HG03159 (cell line): ENCODE measurements at regions not wholly inside any gene's neighbourhood (a gene's known extent, or its start where the extent isn't known, plus 50 kb on each side); places are given as distances from the start of the nearest gene placed in this dataset.
A peak's percentile ranks its signal among the peaks of the same experiment; 100 is the strongest.
"Not testable (repeated sequence)": the region's sequence is repeated elsewhere in the genome, so short reads cannot be mapped to it uniquely, and the experiment has no call there.

Experiments
- ATAC-seq: cut with Tn5 transposase; IDR thresholded peaks from one replicate; pipeline ENCODE4 v1.9.1; 2021; ENCODE audit warnings: mild to moderate bottlenecking, moderate library complexity; ENCODE audit not compliant: unreplicated experiment

- no peak for ATAC-seq
Observed at GRCh38 chr10:23493711-23494110, 54.8 kb downstream of the OTUD1 start.

DNA sequence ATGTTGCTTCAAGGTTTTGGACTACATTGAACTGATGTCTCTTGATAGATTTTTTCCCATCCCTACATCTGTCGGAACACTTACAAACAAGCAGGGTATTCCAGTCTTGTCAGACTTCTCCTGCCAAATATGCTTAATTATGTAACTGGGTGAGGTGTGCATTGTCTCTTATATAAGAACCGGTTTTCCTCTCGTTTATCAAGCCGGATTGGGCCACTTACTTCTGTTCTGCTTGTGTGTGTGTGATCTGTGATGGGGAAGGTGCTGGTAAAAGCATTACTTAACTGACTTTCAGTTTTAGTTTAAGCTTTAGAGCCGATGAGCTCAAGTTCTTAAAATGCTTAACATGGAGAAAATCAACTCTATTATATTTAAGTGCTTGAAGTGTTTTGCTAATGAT is 57.9 kb downstream of the OTUD1 start:
- no peak for ATAC-seq

DNA sequence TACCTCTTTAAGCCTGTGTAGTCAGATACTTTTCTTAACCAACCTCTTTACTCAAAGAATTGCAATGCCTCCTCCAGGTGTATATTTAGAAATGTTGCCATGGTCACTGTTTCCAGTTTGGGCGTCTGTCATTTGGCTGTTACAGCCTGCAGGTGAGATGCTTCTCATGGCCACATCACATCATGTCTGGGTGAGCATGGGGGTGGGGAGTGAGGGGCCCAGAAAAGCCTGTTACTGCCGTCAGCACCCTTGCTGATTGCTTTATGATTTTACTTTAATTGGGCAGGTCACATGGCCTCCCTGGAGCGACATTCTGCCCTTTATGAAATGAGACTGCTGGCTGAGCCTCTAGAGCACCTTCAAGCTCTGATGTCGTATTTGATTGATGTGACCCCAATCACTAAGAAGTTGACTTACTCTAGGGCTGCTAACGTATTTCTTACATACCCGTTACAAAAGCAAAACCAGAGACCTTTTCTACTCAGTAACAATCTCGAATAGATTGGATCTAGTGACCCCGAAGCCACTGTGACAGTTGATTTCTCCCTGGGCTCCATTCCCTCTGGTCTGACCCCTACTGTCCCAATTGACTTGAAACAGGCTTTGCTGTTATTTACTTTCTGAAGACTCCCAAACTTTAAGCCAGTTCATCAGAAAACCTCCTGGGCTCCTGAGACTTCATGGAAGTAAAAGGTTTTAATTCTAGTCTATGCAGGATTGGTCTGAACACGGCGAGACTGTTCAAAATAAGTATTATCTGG is 60.7 kb downstream of the OTUD1 start:
- ATAC-seq = no peak

DNA sequence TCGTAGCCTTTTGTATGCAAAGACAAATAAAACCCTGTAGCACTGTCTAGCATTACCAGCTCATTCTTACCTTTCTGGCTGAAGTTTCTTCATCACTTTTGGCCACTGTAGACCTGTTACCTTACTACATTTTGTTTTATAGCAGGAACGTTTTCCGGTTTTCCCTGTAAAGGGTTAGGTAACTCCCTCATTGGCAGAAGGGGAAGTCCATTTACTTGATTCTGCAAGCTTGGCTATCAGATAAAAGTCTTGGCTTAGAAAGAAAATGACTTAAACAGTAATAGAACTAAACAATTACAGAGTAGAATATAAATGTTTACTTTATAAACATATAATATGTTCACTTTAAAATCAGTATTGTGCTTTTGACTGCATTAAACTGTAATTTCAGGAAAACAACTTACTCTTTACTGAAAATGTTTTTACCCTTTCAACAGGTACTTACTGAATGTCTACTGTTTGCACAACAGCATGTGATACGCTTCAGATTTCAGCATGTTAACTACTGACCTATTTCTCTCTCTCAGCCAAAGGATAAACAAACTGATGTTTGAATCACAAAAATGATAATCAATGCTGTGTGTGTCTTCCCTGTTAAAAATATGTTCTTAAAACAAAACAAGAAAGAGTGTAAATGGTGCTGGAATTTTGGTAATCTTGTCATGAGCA is 67.1 kb downstream of the OTUD1 start:
- ATAC-seq = no peak

GRCh38 chr10:23512355-23513058 is 73.6 kb downstream of the OTUD1 start:
- ATAC-seq = no peak

GRCh38 chr10:23513621-23514020 is 74.7 kb downstream of the OTUD1 start:
- ATAC-seq = not testable (repeated sequence)

- ATAC-seq = no peak
Observed at GRCh38 chr10:23514321-23514720, 75.4 kb downstream of the OTUD1 start.

GRCh38 chr10:23516530-23516929 is 77.7 kb downstream of the OTUD1 start:
- no peak for ATAC-seq

DNA sequence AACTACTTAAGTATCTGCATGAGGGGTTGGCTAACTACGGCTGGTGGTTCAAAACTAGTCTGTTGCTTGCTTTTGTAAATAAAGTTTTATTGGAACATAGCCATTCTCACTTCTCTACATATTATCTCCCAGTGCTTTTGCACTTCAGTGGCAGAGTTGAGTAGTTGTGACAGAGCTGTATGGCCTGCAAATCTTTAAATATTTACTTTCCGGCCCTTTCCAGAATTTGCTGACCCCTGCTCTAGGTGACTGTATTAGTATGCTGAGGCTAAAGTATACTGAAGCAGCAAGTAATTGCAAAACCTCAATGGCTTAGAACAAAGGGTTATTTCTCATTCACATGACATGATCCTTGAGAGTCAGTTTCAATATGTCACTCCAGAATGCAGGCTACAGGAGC is 78.3 kb downstream of the OTUD1 start:
- no peak for ATAC-seq

DNA sequence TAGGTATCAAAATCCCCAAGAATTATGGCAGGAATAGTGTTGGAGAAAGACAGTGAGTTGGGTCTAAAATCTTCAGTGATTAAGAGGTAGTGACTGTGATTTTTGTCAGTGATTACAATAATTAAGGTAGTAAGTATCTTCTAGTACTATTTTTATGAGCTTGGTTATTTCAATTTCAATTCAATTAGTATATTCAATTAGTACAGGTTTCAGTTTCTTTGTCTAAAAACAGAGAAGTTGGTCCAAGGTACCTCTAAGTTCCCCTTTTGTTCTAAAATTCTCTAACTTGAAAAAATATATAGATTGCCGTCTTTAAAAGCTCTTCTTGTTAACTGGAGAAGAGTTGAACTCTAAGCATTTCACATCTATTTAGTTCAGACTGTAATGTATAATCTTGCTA is 82.9 kb downstream of the OTUD1 start:
- no peak for ATAC-seq

GRCh38 chr10:23522345-23522744 is 83.5 kb downstream of the OTUD1 start:
- no peak for ATAC-seq

DNA sequence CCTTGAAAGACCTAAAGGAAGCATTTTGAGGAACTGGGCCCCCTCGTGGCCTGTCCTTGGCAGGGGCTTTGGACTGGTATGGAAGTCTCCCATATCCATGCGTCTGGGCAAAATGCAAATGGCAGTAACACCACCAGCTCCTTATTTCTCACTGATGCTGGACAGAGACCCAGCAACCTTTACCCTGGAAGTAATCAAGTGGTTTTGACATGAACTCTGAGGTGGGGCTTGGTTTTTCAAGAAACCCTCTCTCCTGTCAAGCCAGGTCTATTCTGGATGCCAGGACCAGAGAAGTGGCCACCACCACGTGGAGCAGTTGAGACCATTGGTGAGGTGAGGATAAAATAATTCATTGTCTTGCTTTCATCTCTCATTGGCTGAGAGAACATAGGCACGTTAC is 84.4 kb downstream of the OTUD1 start:
- ATAC-seq = no peak

DNA sequence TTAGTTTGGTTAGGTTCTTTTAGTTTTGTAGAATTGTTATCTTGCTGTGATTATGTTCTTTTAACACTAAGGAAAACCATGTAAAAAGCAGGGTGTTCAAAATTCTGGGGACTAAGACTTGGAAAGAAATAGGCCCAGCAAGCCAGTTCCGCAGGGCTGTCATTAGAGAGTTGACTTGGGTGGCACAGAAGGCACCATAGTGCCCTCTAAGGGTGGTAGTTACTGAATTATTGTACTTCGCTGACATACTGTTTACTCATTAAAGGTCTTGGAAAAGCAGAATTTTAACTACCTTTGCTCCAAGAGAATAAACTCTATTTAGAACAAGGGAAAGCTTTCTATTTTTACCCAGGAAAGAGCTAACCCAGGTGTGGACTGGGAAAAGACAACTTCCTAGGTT is 86.5 kb downstream of the OTUD1 start:
- ATAC-seq = peak; percentile 66

- ATAC-seq = no peak
Observed at GRCh38 chr10:23528419-23528818, 89.5 kb downstream of the OTUD1 start.

GRCh38 chr10:23529625-23530024 is 90.8 kb downstream of the OTUD1 start:
- no peak for ATAC-seq

GRCh38 chr10:23530079-23530478 is 91.2 kb downstream of the OTUD1 start:
- peak; percentile 52 for ATAC-seq

DNA sequence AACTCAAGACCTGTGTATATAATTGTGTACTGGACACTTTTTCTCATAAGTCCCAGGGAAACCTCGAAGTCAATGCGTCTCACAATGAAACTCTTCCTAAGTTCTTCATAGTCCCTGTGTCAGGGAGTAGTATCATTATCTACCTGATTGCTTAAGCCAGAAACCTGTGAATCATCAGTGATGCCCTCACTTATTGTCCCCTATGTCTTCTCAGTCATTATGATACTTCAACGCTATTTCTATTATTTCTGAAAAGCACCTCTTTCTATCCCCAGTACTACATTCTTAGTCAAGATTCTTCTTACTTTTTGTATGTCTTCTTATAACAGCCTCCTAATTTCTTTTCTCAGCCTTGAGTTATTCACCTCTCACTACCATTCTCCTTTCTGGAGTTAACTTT is 94.3 kb downstream of the OTUD1 start:
- ATAC-seq = no peak

GRCh38 chr10:23534326-23534725 is 95.5 kb downstream of the OTUD1 start:
- ATAC-seq = no peak

GRCh38 chr10:23534761-23535160 is 95.9 kb downstream of the OTUD1 start:
- no peak for ATAC-seq

GRCh38 chr10:23535381-23535780 is 96.5 kb downstream of the OTUD1 start:
- ATAC-seq = no peak

DNA sequence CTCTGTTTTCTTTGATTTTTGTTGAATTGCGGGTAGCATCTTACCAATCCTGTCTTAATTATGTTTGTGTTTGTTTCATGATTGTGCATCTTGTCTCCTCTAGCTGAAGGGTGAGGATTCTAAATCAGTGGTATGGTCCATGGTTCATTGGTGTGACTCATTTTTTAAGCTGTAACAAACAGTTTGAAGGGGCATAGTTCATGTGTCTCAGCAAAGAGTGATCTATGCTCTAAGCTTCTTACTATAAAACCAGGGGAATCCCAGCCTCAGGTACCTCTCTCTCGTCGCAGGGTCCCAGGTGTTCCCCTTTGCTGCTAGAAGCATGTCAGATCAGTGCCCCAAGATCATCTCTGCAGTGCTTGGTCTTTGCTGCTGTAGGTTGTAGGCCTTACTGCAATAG is 100.1 kb downstream of the OTUD1 start:
- ATAC-seq = no peak

GRCh38 chr10:23540401-23541030 is 101.6 kb downstream of the OTUD1 start:
- ATAC-seq = no peak
